AG04449 (cell line): ENCODE measurements at regions not wholly inside any gene's neighbourhood (a gene's known extent, or its start where the extent isn't known, plus 50 kb on each side); places are given as distances from the start of the nearest gene placed in this dataset.
"Not testable (repeated sequence)": the region's sequence is repeated elsewhere in the genome, so short reads cannot be mapped to it uniquely, and the experiment has no call there.

ENCODE experiments used
- CTCF ChIA-PET: fragments of 350-600 bp; formaldehyde crosslinking; extraction: SDS; loops from one replicate; lab custom pipeline; 2021; ENCODE audit warnings: antibody characterized with exemption; lab: Yijun Ruan, JAX
- POLR2A ChIA-PET: fragments of 400-600, 350-600 bp; formaldehyde crosslinking; extraction: SDS; loops from one replicate; lab custom pipeline; 2020; ENCODE audit warnings: antibody characterized with exemption, inconsistent platforms; lab: Yijun Ruan, JAX
- DNase-seq: peaks from one replicate; pipeline ENCODE4 v3.0.0-alpha.2; 2010; ENCODE audit warnings: low read depth, low spot score
- H3K4me3 ChIP-seq: 2 replicates; pipeline ENCODE4 v1.5.1; 2011; ENCODE audit warnings: low read depth, mild to moderate bottlenecking, control low read depth, low read length
- CTCF ChIP-seq: IDR thresholded peaks from one replicate; pipeline ENCODE4 v1.5.1; 2011; ENCODE audit warnings: mild to moderate bottlenecking, moderate library complexity, low read length, control low read depth, inconsistent platforms; ENCODE audit not compliant: insufficient read depth; ENCODE audit errors: missing control alignments

GRCh38 chr2:16102358-16102975, 162.1 kb downstream of the MYCN start:
- TF ChIP-seq CTCF = no peak
- DNase-seq = no peak
- CTCF ChIA-PET = no interaction called here
- POLR2A ChIA-PET = no interaction called here
- no peak overlapping the region for H3K4me3 ChIP-seq

- no peak for TF ChIP-seq CTCF
- POLR2A ChIA-PET = no interaction called here
- DNase-seq = no peak
Measured at GRCh38 chr2:16101196-16101595, 160.8 kb downstream of the MYCN start.

GRCh38 chr2:16100006-16100405, 159.7 kb downstream of the MYCN start:
- no peak for DNase-seq
- POLR2A ChIA-PET = no interaction called here
- TF ChIP-seq CTCF = no peak
- no peak overlapping the region for H3K4me3 ChIP-seq
- CTCF ChIA-PET = no interaction called here

More at GRCh38 chr2:16101196-16101595, 160.8 kb downstream of the MYCN start:
- CTCF ChIA-PET = no interaction called here
- no peak overlapping the region for H3K4me3 ChIP-seq

- no peak for TF ChIP-seq CTCF
- POLR2A ChIA-PET = no interaction called here
Measured at GRCh38 chr2:16099326-16099725, 159.0 kb downstream of the MYCN start.

GRCh38 chr2:16096962-16097361, 156.6 kb downstream of the MYCN start:
- no peak for DNase-seq
- no peak for TF ChIP-seq CTCF
- ChIA-PET CTCF (no interaction called here), POLR2A (no interaction called here)
- no peak overlapping the region for H3K4me3 ChIP-seq

More at GRCh38 chr2:16099326-16099725, 159.0 kb downstream of the MYCN start:
- DNase-seq = no peak
- CTCF ChIA-PET = no interaction called here
- H3K4me3 ChIP-seq = no peak overlapping the region

- POLR2A ChIA-PET, DNase-seq, CTCF ChIA-PET, H3K4me3 ChIP-seq: not testable (repeated sequence)
Measured at GRCh38 chr2:16095483-16095882, 155.1 kb downstream of the MYCN start.

GRCh38 chr2:16094811-16095210, 154.5 kb downstream of the MYCN start:
- DNase-seq = no peak
- H3K4me3 ChIP-seq = no peak overlapping the region
- ChIA-PET POLR2A (no interaction called here), CTCF (no interaction called here)
- no peak for TF ChIP-seq CTCF
